Esophagus muscularis mucosa (tissue), 4 donors: ENCODE measurements at regions not wholly inside any gene's neighbourhood (a gene's known extent, or its start where the extent isn't known, plus 50 kb on each side); places are given as distances from the start of the nearest gene placed in this dataset.
"Not testable (repeated sequence)": the region's sequence is repeated elsewhere in the genome, so short reads cannot be mapped to it uniquely, and the experiment has no call there.

Source experiments
- EP300 ChIP-seq: sonication (generic); formaldehyde crosslinking; IDR thresholded peaks from one replicate; pipeline ENCODE4 v1.6.1; 2017; ENCODE audit warnings: antibody characterized with exemption
- POLR2AphosphoS5 ChIP-seq, 2 donors: sonication (generic); formaldehyde crosslinking; IDR thresholded peaks; one replicate each; pipeline ENCODE4 v1.6.1; 2017; ENCODE audit warnings: antibody characterized with exemption in 2 of 2
- TF ChIP-seq, protein P1 (sequence below), 3 experiments: fragments of 200-600 bp in 2 of 3; fragments of 450-650 bp in 1 of 3; sonication (generic) in 2 of 3; IDR thresholded peaks; one replicate each; pipeline ENCODE4 v1.5.1; 2017 to 2019; ENCODE audit warnings: antibody characterized with exemption in 3 of 3, mild to moderate bottlenecking in 2 of 3, moderate library complexity in 1 of 3

GRCh38 chr18:1097991-1098735 is 193.5 kb downstream of the ADCYAP1 start:
- TF ChIP-seq, protein P1, sequence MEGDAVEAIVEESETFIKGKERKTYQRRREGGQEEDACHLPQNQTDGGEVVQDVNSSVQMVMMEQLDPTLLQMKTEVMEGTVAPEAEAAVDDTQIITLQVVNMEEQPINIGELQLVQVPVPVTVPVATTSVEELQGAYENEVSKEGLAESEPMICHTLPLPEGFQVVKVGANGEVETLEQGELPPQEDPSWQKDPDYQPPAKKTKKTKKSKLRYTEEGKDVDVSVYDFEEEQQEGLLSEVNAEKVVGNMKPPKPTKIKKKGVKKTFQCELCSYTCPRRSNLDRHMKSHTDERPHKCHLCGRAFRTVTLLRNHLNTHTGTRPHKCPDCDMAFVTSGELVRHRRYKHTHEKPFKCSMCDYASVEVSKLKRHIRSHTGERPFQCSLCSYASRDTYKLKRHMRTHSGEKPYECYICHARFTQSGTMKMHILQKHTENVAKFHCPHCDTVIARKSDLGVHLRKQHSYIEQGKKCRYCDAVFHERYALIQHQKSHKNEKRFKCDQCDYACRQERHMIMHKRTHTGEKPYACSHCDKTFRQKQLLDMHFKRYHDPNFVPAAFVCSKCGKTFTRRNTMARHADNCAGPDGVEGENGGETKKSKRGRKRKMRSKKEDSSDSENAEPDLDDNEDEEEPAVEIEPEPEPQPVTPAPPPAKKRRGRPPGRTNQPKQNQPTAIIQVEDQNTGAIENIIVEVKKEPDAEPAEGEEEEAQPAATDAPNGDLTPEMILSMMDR (IDR thresholded peaks at IDR 0.05) = not testable (repeated sequence)
- not testable (repeated sequence) for TF ChIP-seq EP300; POLR2AphosphoS5 (IDR thresholded peaks at IDR 0.05)
